HepG2 (cell line): ENCODE measurements at regions not wholly inside any gene's neighbourhood (a gene's known extent, or its start where the extent isn't known, plus 50 kb on each side); places are given as distances from the start of the nearest gene placed in this dataset.

Experiments used
- ATAC-seq: fragments of 200-7000 bp; cut with Tn5 transposase; 3 replicates; pipeline ENCODE4 v1.9.1; 2020; ENCODE audit warnings: mild to moderate bottlenecking, moderate library complexity
- BruUV-seq: library from RNA; stranded (reverse); fragments of 400-500 nt; replicated peaks from 2 replicates; lab custom pipeline; 2021; lab: Mats Ljungman, UMichigan
- CTCF ChIA-PET: fragments of 300-600 bp; formaldehyde crosslinking; extraction: SDS; loops from one replicate; lab custom pipeline; 2021; ENCODE audit warnings: low total read pairs, inconsistent platforms, low intra/inter-chr PET ratio; lab: Yijun Ruan, JAX
- POLR2A ChIA-PET: fragments of 350-600 bp; sonication (Branson Sonifier 250); formaldehyde crosslinking; loops from one replicate; lab custom pipeline; 2020; ENCODE audit warnings: antibody characterized with exemption, inconsistent platforms; lab: Yijun Ruan, JAX
- DNase-seq: peaks from one replicate; pipeline ENCODE4 v3.0.0-alpha.2; 2015; ENCODE audit warnings: low spot score
- FAIRE-seq: peaks from 3 replicates; lab custom pipeline; 2011; peaks lifted over from hg19 to GRCh38; lab: Jason Lieb, UNC
- H2AFZ ChIP-seq: one replicate; pipeline ENCODE4 v1.6.1; 2011; ENCODE audit warnings: low read length, inconsistent platforms
- H3K27ac ChIP-seq: fragments of 300-600 bp; 3 replicates; pipeline ENCODE4 v1.8.0; 2011; ENCODE audit warnings: mixed run types, mild to moderate bottlenecking, mixed read lengths, low read length, inconsistent platforms; ENCODE audit not compliant: insufficient read depth; ENCODE audit errors: extremely low read length
- H3K27me3 ChIP-seq, 2 experiments: fragments of 200-600 bp in 1 of 2; 2 replicates in 1 of 2; 3 replicates in 1 of 2; pipeline versions ENCODE4 v1.6.0 to v1.8.0; 2011; ENCODE audit warnings: low read length in 2 of 2, mild to moderate bottlenecking in 2 of 2, moderate library complexity in 2 of 2, inconsistent platforms in 1 of 2; ENCODE audit not compliant: insufficient read depth in 2 of 2, control insufficient read depth in 1 of 2
- H3K36me3 ChIP-seq, 2 experiments: fragments of 200-600 bp in 1 of 2; replicated peaks in 1 of 2; 2 replicates in 1 of 2; 3 replicates in 1 of 2; pipeline versions ENCODE4 v1.5.1 to v1.8.0; 2011; ENCODE audit warnings: low read length in 2 of 2, inconsistent platforms in 1 of 2; ENCODE audit not compliant: insufficient read depth in 2 of 2, control insufficient read depth in 1 of 2
- H3K4me1 ChIP-seq: 2 replicates; pipeline ENCODE4 v1.5.1; 2012; ENCODE audit warnings: low read length, inconsistent platforms; ENCODE audit not compliant: insufficient read depth
- H3K4me2 ChIP-seq: 2 replicates; pipeline ENCODE4 v1.6.0; 2011; ENCODE audit warnings: low read depth, low read length, inconsistent platforms
- H3K4me3 ChIP-seq, 3 experiments: fragments of 200-600 bp in 1 of 3; sonication (generic), shearing (Covaris generic) in 1 of 3; replicated peaks in 1 of 3; 2 replicates each; pipeline ENCODE4 v1.5.1; 2011 to 2016; ENCODE audit warnings: low read length in 3 of 3, inconsistent platforms in 2 of 3, low read depth in 2 of 3, mild to moderate bottlenecking in 2 of 3, control low read depth in 1 of 3, mixed read lengths in 1 of 3; ENCODE audit not compliant: insufficient read depth in 1 of 3
- H3K79me2 ChIP-seq: one replicate; pipeline ENCODE4 v1.6.1; 2011; ENCODE audit warnings: low read length, inconsistent platforms; ENCODE audit not compliant: insufficient read depth
- H3K9ac ChIP-seq: 2 replicates; pipeline ENCODE4 v1.6.0; 2011; ENCODE audit warnings: mild to moderate bottlenecking, low read depth, low read length, inconsistent platforms; ENCODE audit not compliant: insufficient read depth
- H3K9me3 ChIP-seq: 2 replicates; pipeline ENCODE4 v1.5.1; 2012; ENCODE audit warnings: mild to moderate bottlenecking, low read length
- H4K20me1 ChIP-seq: 2 replicates; pipeline ENCODE4 v1.6.0; 2011; ENCODE audit warnings: inconsistent platforms, mild to moderate bottlenecking, low read length, moderate library complexity; ENCODE audit not compliant: insufficient read depth
- MAFF ChIP-seq: IDR thresholded peaks from 2 replicates; pipeline ENCODE4 v1.6.1; 2011; ENCODE audit warnings: low read depth, low read length, improper control_type of control experiment
- MAFK ChIP-seq, 2 experiments: IDR thresholded peaks in 1 of 2; conservative IDR thresholded peaks in 1 of 2; 2 replicates each; pipeline ENCODE4 v1.6.1; 2011; ENCODE audit warnings: improper control_type of control experiment in 2 of 2, low read length in 2 of 2
- MIER3 ChIP-seq: IDR thresholded peaks from 2 replicates; pipeline ENCODE4 v1.6.1; 2016; ENCODE audit warnings: missing compliant biosample characterization, borderline replicate concordance
- PHB2 ChIP-seq: fragments of 450-650 bp; IDR thresholded peaks from 2 replicates; pipeline ENCODE4 v1.6.1; 2018; ENCODE audit not compliant: partially characterized antibody
- SMYD3 ChIP-seq: sonication (generic); formaldehyde crosslinking; IDR thresholded peaks from 2 replicates; pipeline ENCODE4 v1.8.1; 2023; ENCODE audit warnings: mild to moderate bottlenecking, missing genetic modification reagents
- THAP8 ChIP-seq: sonication (generic); formaldehyde crosslinking; IDR thresholded peaks from 2 replicates; pipeline ENCODE4 v1.5.1; 2020; ENCODE audit warnings: missing genetic modification reagents, mild to moderate bottlenecking, borderline replicate concordance
- ZNF280B ChIP-seq: sonication (generic); formaldehyde crosslinking; IDR thresholded peaks from 2 replicates; pipeline ENCODE4 v1.5.0; 2020; ENCODE audit warnings: missing genetic modification reagents, mild to moderate bottlenecking, borderline replicate concordance
- ZNF747 ChIP-seq: sonication (generic); formaldehyde crosslinking; IDR thresholded peaks from 2 replicates; pipeline ENCODE4 v1.8.1; 2023; ENCODE audit warnings: missing genetic modification reagents, mild to moderate bottlenecking, borderline replicate concordance
- ZNF777 ChIP-seq: sonication (generic); formaldehyde crosslinking; IDR thresholded peaks from 2 replicates; pipeline ENCODE4 v1.4.0; 2020; ENCODE audit warnings: missing genetic modification reagents
- ZNF781 ChIP-seq: sonication (generic); formaldehyde crosslinking; IDR thresholded peaks from 2 replicates; pipeline ENCODE4 v1.5.1; 2020; ENCODE audit warnings: borderline replicate concordance, mild to moderate bottlenecking, missing genetic modification reagents; ENCODE audit errors: not compliant biosample characterization
- ZNF879 ChIP-seq: sonication (generic); formaldehyde crosslinking; IDR thresholded peaks from 2 replicates; pipeline ENCODE4 v1.8.1; 2023; ENCODE audit warnings: missing genetic modification reagents
- WGBS: methylation state at CpG from one replicate; pipeline ENCODE4 v1.1.6; 2017; ENCODE audit warnings: low lambda C conversion rate; 5-methylcytosine and 5-hydroxymethylcytosine counted together
- in situ Hi-C: cut with HindIII; loops from 2 replicates; pipeline ENCODE4 v1.10.0; 2017; ENCODE audit warnings: low pct_unique_long_range_greater_than_20kb; ENCODE audit not compliant: extremely low pct_ligation_motif_present
- intact Hi-C: fragments of 100-400 bp; cut with micrococcal nuclease; formaldehyde crosslinking; loops from one replicate; pipeline ENCODE4 v1.10.0; 2022; ENCODE audit not compliant: unreplicated experiment
- TF ChIP-seq, protein P1 (sequence below): sonication (generic); formaldehyde crosslinking; IDR thresholded peaks from 2 replicates; pipeline ENCODE4 v1.9.0; 2021; ENCODE audit warnings: missing genetic modification reagents, mild to moderate bottlenecking, borderline replicate concordance

GRCh38 chrX:134101636-134102035, 116.2 kb upstream of the GPC3 start (continued):
- TF ChIP-seq ZNF280B (no peak), ZNF781 (CRISPR knock-in tag) (no peak), ZNF879 (CRISPR knock-in tag) (no peak), ZNF747 (no peak)
- TF ChIP-seq, protein P1, sequence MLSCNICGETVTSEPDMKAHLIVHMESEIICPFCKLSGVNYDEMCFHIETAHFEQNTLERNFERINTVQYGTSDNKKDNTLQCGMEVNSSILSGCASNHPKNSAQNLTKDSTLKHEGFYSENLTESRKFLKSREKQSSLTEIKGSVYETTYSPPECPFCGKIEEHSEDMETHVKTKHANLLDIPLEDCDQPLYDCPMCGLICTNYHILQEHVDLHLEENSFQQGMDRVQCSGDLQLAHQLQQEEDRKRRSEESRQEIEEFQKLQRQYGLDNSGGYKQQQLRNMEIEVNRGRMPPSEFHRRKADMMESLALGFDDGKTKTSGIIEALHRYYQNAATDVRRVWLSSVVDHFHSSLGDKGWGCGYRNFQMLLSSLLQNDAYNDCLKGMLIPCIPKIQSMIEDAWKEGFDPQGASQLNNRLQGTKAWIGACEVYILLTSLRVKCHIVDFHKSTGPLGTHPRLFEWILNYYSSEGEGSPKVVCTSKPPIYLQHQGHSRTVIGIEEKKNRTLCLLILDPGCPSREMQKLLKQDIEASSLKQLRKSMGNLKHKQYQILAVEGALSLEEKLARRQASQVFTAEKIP (CRISPR knock-in tag), result no peak
- TF ChIP-seq, all 625 proteins: peak for 0

DNA sequence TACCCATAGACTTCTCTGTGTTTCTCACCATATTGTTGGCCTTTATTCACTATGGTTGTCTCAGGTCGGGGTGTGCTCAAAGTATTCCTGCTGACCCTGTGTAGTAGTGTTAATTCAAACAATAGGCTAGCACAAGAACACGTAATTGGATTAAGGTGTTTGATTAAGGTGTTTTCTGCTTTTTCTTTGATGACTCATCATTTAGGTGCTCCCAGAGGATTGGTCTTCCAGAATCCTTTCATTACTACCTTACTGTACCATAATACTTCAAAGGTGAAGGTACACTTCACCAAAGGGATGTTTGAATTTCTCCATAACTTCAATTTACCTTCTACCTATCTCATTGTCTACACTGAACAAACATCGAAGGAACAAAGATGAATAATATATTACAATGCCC, 121.7 kb upstream of the CCDC160 start:
- no peak overlapping the region for H3K9ac ChIP-seq
- H3K4me1 ChIP-seq, result no peaks in the 10 kb centered on the region
- H3K4me3 ChIP-seq, result no peak overlapping the region
- in situ Hi-C loops (no loop called here), intact Hi-C loops (no loop called here)
- no peaks in the 10 kb centered on the region for H3K79me2 ChIP-seq
- BruUV-seq, result no TSS peak
- H3K27me3 ChIP-seq, result no peaks in the 10 kb centered on the region
- CTCF ChIA-PET, result no interaction called here
- 4% methylated on average over 3 of the region's 3 CpGs for WGBS
- TF ChIP-seq MAFF (peak; percentile 62), SMYD3 (CRISPR knock-in tag) (no peak), PHB2 (no peak), ZNF777 (CRISPR knock-in tag) (no peak), MAFK (conservative IDR thresholded peaks at IDR 0.05 in 1 of 2, IDR thresholded peaks at IDR 0.05 in 1 of 2; ENCODE audit: low read length in 2 of 2) (peak in 1 of 2 experiments; percentile 67; a peak in 2 of 4 replicates), THAP8 (no peak), MIER3 (CRISPR knock-in tag) (no peak)
- TF ChIP-seq, all 625 proteins: peak for 2
- Histone ChIP-seq H3K27ac (no peak overlapping the region), H2AFZ (no peak overlapping the region), H4K20me1 (no peaks in the 10 kb centered on the region), H3K36me3 (no peaks in the 10 kb centered on the region), H3K9me3 (no peaks in the 10 kb centered on the region), H3K4me2 (no peak overlapping the region)
- no peak for FAIRE-seq
- ATAC-seq, result no peak
- POLR2A ChIA-PET, result no interaction called here
- DNase-seq, result no peak
